ENCODE measurements at regions not wholly inside any gene's neighbourhood (a gene's known extent, or its start where the extent isn't known, plus 50 kb on each side); places are given as distances from the start of the nearest gene placed in this dataset.

DNA sequence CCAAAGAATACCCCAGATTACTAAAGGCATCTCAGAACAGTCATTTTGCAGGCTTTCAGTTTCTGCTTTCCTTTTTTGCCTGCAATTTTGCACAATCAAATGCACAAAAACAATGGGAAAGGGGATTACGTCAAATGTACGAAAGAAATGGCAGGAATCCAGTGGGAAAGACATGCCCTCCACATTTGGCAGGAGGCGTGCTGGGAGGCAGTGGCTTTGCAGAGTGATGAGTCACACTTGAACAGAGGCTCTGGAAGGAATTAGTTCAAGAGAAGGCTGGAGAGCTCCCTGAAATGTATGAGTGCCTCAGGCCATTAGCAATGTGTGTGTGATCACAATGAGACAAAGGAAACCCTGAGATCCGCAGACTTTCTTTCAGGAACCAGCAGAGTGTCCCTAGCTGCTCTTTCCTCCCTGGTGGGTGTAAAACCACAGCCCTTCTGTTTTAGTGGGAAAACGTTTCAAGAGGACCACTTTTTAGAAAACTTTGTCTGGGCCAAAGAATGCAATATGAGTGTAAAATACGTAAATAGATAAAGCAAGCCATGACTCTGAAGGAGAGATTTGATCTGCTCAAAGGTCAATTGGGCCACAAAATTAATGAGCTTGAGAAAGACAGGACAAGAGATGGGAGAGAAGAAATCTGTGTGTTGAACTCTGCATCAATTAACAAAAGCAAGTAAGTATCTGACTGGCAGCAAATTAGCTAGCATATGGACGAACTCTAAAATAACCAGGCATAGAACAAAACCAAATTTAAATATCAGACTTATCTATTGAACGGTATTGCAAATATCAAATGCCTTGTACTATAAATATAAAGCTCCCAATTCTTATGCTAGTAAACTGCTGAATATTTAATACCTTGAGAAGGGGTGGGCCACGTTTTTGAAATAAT, 155.4 kb upstream of the PDE3A start:
- in situ Hi-C loops (cut with MboI; ENCODE audit: low sequenced_read_pairs), result no loop called here
- DNase-seq (ENCODE audit: low spot score in 2 of 2), result peak; percentile 91 to 99
- H3K36me3 ChIP-seq (replicated peaks), result no peaks in the 10 kb centered on the region
- H3K9me3 ChIP-seq, result no peaks in the 10 kb centered on the region
- no peak overlapping the region for H3K4me3 ChIP-seq
- H3K4me1 ChIP-seq, result peaks cover 28% of the 10 kb centered on the region
- no peaks in the 10 kb centered on the region for H3K27me3 ChIP-seq (ENCODE audit: low read depth)

DNA sequence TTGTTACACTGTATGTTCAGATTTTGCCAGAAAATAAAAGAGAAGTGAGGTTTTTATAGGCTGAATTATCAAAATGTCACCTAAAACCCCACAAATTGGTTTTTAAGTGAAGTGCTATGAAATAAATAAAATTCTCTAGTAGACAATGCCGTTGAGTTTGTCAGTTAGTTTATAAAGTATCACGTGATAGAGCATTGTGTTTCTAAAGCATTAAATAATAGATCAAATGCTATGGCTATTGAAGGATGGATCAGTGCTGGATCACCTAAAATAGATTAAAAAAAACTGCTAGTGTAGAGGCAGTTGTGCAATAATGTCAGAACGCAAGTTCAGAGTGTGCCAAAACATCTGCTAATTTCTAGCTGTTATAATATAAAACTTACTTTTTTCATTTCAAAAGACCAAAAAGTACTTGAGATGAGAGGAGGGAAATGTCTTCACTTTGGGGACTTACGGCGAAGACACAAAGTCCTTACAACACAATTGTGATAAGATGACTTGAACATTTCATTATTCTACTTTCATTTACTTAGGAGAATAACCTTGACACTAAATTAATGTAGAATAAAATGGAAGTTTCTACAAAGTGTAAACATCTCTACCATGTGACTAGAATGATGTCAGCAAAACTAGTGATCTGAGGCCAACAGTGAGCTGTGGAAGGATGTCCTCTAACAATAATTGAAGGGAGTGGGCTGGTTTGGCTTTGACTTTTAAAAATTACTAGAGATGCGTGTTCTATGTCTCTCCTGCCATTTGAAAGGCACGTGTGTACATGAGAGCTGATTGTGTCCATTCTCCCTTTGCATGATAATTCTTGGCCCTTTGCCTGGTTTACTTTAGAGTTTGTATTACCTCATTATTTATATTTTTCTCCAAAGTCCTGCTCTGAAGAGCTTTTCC, 154.4 kb upstream of the PDE3A start:
- DNase-seq (ENCODE audit: low spot score in 2 of 2), result no peak
- Histone ChIP-seq H3K27me3 (ENCODE audit: low read depth) (no peaks in the 10 kb centered on the region), H3K9me3 (no peaks in the 10 kb centered on the region), H3K4me1 (peaks cover 28% of the 10 kb centered on the region), H3K4me3 (no peak overlapping the region), H3K36me3 (replicated peaks) (no peaks in the 10 kb centered on the region)
- in situ Hi-C loops (cut with MboI; ENCODE audit: low sequenced_read_pairs), result no loop called here

DNA sequence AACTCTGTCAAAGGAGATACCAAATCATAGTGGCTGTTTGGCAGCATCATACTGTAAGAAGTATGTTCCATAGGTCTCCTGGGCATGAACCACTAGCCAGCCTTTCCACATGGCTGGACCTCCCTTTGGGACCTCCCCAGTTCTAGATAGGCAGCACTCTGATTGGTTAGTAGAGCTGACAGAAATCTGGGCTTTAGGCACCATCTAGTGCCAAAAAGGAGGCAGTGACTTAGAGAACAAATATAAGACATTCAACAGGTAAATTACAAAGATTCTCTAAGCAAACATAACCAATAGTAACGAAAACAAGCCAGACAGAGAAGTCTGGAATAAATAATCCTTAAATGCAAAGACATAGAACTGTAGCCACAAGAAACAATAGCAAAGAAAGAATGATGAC, 148.0 kb upstream of the PDE3A start:
- peak; percentile 30 to 32 for DNase-seq (ENCODE audit: low spot score in 2 of 2)
- Histone ChIP-seq H3K36me3 (replicated peaks) (no peaks in the 10 kb centered on the region), H3K9me3 (no peaks in the 10 kb centered on the region), H3K27me3 (ENCODE audit: low read depth) (no peaks in the 10 kb centered on the region), H3K4me3 (no peak overlapping the region), H3K4me1 (no peaks in the 10 kb centered on the region)
- in situ Hi-C loops (cut with MboI; ENCODE audit: low sequenced_read_pairs), result no loop called here

DNA sequence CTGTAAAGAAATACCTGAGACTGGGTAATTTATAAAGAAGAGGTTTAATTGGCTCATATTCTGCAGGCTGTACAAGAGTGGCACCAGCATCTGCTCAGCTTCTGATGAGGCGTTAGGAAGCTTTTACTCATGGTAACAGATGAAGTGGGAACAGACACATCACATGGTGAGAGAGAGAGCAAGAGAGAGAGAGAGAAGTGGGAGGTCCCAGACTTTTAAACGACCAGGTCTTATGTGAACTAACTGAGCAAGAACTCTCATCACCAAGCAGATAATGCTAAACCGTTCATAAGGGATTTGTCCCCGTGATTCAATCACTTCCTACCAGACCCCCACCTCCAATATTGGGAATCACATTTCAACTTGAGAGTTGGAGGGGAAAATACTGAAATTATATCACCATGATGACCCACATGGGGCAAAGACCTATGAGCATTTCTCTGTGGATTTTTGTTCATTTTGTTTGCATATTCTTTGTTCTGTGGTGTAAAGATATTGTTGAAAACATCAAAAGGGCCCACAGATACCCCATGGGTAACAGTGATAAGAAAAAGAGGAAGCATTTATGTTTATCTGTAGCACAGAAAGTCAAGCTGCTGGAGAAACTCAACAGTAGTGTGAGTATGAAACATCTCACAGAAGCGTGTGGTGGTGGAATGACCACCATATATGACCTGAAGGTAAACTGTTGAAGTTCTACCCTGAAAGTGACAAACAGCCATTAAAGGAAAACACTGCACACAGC, 135.2 kb upstream of the PDE3A start:
- Histone ChIP-seq H3K4me1 (no peaks in the 10 kb centered on the region; the same call in 1 of the 2 replicates), H3K36me3 (replicated peaks) (no peaks in the 10 kb centered on the region), H3K4me3 (no peak overlapping the region), H3K9me3 (no peaks in the 10 kb centered on the region), H3K27me3 (ENCODE audit: low read depth) (no peaks in the 10 kb centered on the region)
- in situ Hi-C loops (cut with MboI; ENCODE audit: low sequenced_read_pairs), result no loop called here
- no peak for DNase-seq (ENCODE audit: low spot score in 2 of 2)

DNA sequence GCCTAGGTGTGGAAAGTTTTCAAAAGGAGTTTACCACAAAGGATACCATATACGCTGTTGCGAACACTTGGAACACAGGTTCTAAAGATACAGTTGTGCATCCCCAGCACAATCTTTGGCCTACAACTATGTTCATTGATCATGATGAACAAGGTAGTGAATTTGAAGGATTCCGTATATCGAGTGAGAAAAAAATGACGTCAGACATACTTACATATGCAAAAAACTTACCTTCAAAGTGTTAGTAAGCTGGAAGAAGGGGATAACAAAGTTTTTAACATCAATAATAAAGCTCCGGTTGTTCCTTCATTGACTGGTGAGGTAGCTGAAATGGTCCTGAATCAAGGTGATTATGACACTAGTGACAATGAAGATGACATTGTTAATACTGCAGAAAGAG, 133.9 kb upstream of the PDE3A start:
- Histone ChIP-seq H3K36me3 (replicated peaks) (no peaks in the 10 kb centered on the region), H3K4me1 (no peaks in the 10 kb centered on the region; the same call in 1 of the 2 replicates), H3K27me3 (ENCODE audit: low read depth) (no peaks in the 10 kb centered on the region), H3K9me3 (no peaks in the 10 kb centered on the region), H3K4me3 (no peak overlapping the region)
- DNase-seq (ENCODE audit: low spot score in 2 of 2), result no peak
- in situ Hi-C loops (cut with MboI; ENCODE audit: low sequenced_read_pairs), result no loop called here

DNA sequence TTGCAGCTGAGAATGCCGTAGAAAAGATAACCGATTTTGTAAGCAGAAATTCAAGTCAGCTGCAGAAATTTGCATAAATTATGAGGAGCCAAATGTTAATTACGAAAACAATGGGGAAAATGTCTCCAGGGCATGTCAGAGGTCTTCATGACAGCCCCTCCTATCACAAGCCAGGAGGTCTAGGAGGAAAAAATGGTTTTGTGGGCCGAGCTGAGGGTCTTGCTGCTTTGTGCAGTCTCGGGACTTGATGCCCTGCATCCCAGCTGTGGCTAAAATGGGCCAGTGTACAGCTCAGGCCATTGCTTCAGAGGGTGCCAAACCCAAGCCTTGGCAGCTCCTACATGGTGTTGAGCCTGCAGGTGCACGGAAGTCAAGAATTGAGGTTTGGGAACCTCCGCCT, 131.2 kb upstream of the PDE3A start:
- no peaks in the 10 kb centered on the region for H3K9me3 ChIP-seq
- in situ Hi-C loops (cut with MboI; ENCODE audit: low sequenced_read_pairs), result no loop called here
- H3K27me3 ChIP-seq (ENCODE audit: low read depth), result no peaks in the 10 kb centered on the region
- H3K4me3 ChIP-seq, result no peak overlapping the region
- H3K36me3 ChIP-seq (replicated peaks), result no peaks in the 10 kb centered on the region
- H3K4me1 ChIP-seq, result no peaks in the 10 kb centered on the region
- no peak for DNase-seq (ENCODE audit: low spot score in 2 of 2)

DNA sequence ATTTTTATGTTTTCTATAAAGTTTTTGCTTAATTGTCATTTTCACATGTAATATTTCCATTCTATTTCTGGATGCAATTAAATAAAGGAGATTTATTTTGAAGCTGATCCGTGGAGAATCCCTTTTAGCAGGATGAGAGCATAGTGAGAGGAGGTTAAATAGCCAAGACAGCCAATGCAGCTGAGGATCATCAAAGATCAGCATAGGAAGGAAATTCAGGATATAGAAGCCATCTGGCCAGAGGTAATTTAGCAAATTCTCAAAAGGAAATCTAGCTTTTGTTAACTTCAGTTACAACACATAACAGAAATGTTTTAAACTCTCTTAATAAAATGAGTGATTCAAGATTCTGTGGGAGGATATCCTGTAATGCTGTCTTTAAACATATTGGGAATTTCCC, 122.8 kb upstream of the PDE3A start:
- no peak for DNase-seq (ENCODE audit: low spot score in 2 of 2)
- no peaks in the 10 kb centered on the region for H3K27me3 ChIP-seq (ENCODE audit: low read depth)
- no peaks in the 10 kb centered on the region for H3K9me3 ChIP-seq
- in situ Hi-C loops (cut with MboI; ENCODE audit: low sequenced_read_pairs), result no loop called here
- H3K36me3 ChIP-seq (replicated peaks), result no peaks in the 10 kb centered on the region
- no peaks in the 10 kb centered on the region for H3K4me1 ChIP-seq
- no peak overlapping the region for H3K4me3 ChIP-seq

DNA sequence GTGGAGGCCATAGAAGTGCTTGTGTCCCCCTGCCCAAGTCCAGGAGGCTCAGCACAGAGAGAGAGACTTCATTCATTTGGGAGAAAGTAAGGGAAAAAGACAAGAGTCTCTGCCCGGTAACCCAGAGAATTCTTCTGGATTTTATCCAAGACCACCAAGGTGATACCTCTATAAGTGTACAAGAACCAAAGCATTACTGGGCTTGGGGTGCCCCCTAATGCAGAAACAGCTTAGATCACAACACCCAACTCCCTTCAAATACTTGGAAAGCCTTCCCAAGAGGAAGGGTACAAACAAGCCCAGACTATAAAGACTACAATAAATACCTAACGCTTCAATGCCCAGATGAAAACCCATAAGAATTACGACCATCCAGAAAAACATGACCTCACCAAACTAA, 119.7 kb upstream of the PDE3A start:
- Histone ChIP-seq H3K9me3 (no peaks in the 10 kb centered on the region), H3K4me3 (no peak overlapping the region), H3K4me1 (no peaks in the 10 kb centered on the region), H3K27me3 (ENCODE audit: low read depth) (no peaks in the 10 kb centered on the region), H3K36me3 (replicated peaks) (no peaks in the 10 kb centered on the region)
- DNase-seq (ENCODE audit: low spot score in 2 of 2), result no peak
- in situ Hi-C loops (cut with MboI; ENCODE audit: low sequenced_read_pairs), result no loop called here

DNA sequence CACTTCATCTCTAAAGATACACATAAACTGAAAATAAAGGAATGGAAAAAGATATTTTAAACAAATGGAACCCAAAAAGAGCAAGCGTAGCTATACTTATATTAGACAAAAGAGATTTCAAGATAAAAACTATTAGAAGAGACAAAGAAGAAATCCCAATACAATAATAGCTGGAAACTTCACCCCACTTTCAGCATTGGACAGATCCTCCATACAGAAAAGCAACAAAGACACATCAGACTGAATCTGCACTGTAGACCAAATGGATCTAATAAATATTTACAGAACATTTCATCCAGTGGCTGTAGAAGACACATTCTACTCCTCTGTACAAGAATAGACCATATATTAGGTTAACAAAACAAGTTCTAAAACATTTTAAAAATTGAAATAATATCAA, 117.6 kb upstream of the PDE3A start:
- Histone ChIP-seq H3K27me3 (ENCODE audit: low read depth) (no peaks in the 10 kb centered on the region), H3K9me3 (no peaks in the 10 kb centered on the region)

DNA sequence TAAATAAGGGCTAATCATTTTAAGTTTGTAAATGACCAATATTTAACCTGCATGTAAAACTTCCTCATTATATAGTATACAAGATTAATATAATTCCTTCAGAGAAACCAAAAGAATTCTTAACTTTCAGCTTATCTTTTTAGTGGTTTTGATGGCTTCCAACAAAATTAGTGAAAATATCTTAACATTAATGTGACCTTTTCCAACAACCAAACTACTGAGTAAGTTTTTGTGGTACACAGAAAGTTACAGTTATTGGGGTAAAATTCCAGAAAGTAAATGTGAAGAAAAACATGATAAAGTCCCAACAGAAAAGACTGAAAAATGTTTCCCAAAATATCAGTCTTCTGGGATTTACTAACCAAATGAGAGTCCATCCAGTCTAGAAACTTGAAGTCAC, 111.0 kb upstream of the PDE3A start:
- H3K27me3 ChIP-seq (ENCODE audit: low read depth), result 0 out of 2 replicates have a peak, but pooled peaks cover 2% of the 10 kb centered on the region
- DNase-seq (ENCODE audit: low spot score in 2 of 2), result no peak
- in situ Hi-C loops (cut with MboI; ENCODE audit: low sequenced_read_pairs), result no loop called here
- no peak overlapping the region for H3K4me3 ChIP-seq
- no peaks in the 10 kb centered on the region for H3K36me3 ChIP-seq (replicated peaks)
- H3K4me1 ChIP-seq, result 0 out of 2 replicates have a peak, but pooled peaks cover 2% of the 10 kb centered on the region
- no peaks in the 10 kb centered on the region for H3K9me3 ChIP-seq

More for the DNA sequence above, 117.6 kb upstream of the PDE3A start:
- H3K36me3 ChIP-seq (replicated peaks), result no peaks in the 10 kb centered on the region
- no peaks in the 10 kb centered on the region for H3K4me1 ChIP-seq
- no peak overlapping the region for H3K4me3 ChIP-seq
- DNase-seq (ENCODE audit: low spot score in 2 of 2), result no peak
- in situ Hi-C loops (cut with MboI; ENCODE audit: low sequenced_read_pairs), result no loop called here

DNA sequence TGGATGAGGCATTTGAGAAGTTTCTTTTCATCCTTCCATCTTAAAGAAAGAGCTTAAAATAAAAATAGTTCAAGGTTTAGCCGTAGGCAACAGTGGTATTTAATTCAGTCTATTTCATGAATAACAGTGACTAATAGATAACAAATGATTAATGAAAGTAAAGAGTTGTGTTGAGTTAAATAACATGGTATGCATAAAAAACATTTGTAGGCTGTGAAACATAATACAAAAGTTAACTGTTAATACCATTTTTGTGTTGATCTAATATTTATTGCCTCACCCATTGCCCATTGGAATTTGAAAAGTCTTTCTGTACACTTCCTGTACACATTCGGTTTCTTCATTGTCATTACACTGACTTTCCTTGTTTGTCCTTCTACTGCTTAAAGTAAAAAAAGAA, 108.6 kb upstream of the PDE3A start:
- 0 out of 2 replicates have a peak, but pooled peaks cover 2% of the 10 kb centered on the region for H3K4me1 ChIP-seq
- no peaks in the 10 kb centered on the region for H3K9me3 ChIP-seq
- no peak overlapping the region for H3K4me3 ChIP-seq
- no peak for DNase-seq (ENCODE audit: low spot score in 2 of 2)
- in situ Hi-C loops (cut with MboI; ENCODE audit: low sequenced_read_pairs), result no loop called here
- 0 out of 2 replicates have a peak, but pooled peaks cover 2% of the 10 kb centered on the region for H3K27me3 ChIP-seq (ENCODE audit: low read depth)
- no peaks in the 10 kb centered on the region for H3K36me3 ChIP-seq (replicated peaks)

DNA sequence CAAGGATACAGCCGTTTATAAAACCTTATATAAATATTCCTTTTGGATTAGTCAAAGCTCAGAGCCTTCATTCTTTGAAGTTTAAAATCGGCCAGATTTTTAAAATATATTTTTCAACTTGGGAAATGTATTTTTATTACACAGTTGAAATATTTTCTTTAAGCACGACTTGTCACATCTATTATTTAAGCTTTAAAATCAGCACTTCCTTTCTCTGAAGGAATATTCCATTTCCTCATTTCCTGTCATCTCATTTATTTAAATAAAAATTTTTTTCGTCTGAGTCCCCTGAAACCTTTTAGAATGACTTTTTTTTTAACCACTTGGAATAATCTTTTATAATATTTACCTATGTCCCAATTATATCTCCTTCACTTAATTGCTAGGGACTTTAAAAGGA, 107.5 kb upstream of the PDE3A start:
- in situ Hi-C loops (cut with MboI; ENCODE audit: low sequenced_read_pairs), result no loop called here
- Histone ChIP-seq H3K4me3 (no peak overlapping the region), H3K9me3 (no peaks in the 10 kb centered on the region), H3K36me3 (replicated peaks) (no peaks in the 10 kb centered on the region), H3K4me1 (0 out of 2 replicates have a peak, but pooled peaks cover 2% of the 10 kb centered on the region), H3K27me3 (ENCODE audit: low read depth) (0 out of 2 replicates have a peak, but pooled peaks cover 2% of the 10 kb centered on the region)
- DNase-seq (ENCODE audit: low spot score in 2 of 2), result no peak

DNA sequence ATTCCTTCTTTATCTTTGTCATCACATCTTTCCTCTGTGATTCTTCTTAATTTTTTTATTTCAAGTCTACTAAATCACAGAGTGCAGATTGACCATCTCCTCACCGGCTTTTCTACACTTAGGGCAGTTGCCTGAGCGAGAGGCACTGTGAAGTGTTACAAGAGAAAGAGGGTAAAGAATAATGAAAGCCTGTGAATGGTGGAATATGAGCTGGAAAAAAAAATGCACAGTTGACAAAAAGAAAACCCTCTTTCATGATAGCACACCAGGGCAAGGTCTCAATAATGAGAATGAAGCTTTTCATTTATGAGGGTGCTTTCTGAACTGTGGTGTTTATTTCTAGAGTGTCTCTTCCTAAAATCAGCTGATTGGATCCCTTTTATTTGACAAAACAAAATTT, 106.2 kb upstream of the PDE3A start:
- Histone ChIP-seq H3K4me3 (no peak overlapping the region), H3K36me3 (replicated peaks) (no peaks in the 10 kb centered on the region), H3K4me1 (0 out of 2 replicates have a peak, but pooled peaks cover 2% of the 10 kb centered on the region), H3K27me3 (ENCODE audit: low read depth) (0 out of 2 replicates have a peak, but pooled peaks cover 2% of the 10 kb centered on the region), H3K9me3 (no peaks in the 10 kb centered on the region)
- DNase-seq (ENCODE audit: low spot score in 2 of 2), result no peak
- in situ Hi-C loops (cut with MboI; ENCODE audit: low sequenced_read_pairs), result no loop called here

All from HAP-1 (cell line).